ENCODE measurements at regions not wholly inside any gene's neighbourhood (a gene's known extent, or its start where the extent isn't known, plus 50 kb on each side); places are given as distances from the start of the nearest gene placed in this dataset.

DNA sequence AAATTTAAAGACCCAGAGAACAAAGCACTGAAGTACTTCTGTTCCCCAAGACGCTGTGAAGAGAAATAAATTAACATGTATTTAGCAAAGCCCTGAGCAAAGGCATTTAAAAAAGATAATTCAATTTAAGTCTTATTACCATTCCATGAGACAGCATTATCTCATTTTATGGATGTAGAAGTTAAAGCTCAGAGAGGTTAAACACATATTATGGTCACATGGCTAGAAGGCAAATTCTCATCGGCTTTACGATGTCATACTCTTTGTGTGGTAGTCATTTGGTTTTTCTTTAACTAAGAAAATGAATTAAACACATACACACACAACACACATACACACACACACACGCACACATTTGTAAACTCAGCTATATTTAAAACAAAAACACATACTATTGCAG lies 262.7 kb downstream of the HS3ST1 start:
- TF ChIP-seq, protein P1, sequence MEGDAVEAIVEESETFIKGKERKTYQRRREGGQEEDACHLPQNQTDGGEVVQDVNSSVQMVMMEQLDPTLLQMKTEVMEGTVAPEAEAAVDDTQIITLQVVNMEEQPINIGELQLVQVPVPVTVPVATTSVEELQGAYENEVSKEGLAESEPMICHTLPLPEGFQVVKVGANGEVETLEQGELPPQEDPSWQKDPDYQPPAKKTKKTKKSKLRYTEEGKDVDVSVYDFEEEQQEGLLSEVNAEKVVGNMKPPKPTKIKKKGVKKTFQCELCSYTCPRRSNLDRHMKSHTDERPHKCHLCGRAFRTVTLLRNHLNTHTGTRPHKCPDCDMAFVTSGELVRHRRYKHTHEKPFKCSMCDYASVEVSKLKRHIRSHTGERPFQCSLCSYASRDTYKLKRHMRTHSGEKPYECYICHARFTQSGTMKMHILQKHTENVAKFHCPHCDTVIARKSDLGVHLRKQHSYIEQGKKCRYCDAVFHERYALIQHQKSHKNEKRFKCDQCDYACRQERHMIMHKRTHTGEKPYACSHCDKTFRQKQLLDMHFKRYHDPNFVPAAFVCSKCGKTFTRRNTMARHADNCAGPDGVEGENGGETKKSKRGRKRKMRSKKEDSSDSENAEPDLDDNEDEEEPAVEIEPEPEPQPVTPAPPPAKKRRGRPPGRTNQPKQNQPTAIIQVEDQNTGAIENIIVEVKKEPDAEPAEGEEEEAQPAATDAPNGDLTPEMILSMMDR (conservative IDR thresholded peaks at IDR 0.05), result no peak
- no peak overlapping the region for H3K27ac ChIP-seq

DNA sequence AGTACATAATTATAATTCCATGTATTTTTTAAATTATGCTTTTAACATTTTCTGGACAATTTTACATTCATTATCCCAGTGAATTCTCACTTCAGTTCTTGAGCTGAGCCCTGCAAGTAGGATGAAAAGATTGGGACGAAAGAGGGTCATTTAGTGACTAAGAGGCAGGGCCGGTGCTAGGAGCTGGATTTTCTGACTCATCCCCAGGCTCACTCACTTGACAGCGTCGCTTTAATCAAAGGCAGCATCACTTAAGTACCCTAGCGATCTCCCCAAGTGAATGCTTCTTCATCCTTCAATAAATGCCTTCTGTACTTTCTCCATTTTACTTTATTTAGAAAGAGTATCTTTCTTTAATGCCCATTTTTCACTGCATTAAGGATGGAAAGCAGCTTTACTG lies 263.6 kb downstream of the HS3ST1 start:
- no peak overlapping the region for H3K27ac ChIP-seq
- TF ChIP-seq, protein P1 (conservative IDR thresholded peaks at IDR 0.05), result no peak

DNA sequence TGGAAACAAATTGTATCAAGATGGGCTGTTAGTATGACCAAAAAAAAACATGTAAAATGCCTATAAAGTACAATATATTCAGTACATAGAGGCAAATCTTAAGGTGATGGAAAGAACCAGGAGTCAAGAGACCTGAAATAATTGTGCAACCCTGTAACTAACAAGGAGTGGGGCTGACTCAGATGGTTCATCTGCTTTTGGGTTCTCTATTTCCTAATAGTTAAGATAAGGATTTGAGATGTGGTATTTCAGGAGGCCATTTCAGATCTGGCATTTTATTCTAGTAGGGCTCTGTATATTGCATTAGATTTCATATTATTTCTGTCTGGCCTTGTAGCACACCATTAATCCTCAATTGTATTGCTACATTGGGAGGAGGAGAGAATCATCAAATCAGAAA lies 268.4 kb downstream of the HS3ST1 start:
- TF ChIP-seq, protein P1 (conservative IDR thresholded peaks at IDR 0.05), result no peak

DNA sequence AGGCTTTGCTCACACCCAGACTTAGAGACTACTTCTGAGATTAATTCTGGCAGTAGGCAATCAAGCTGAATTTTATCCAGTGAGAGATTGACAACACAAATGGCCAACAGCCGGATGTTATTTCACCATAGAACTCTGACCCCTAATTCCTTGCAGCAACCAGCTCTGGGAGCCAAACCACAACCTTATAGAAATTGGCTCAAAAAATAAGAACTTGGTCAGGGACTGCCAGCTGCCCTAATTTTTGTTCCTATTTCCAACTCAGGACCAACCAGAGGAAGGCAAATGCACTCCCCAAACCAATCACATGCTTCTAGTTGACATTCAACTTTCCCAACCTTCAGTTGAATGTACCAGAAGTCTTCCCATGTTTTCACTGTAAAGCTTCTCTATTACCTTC lies 269.7 kb downstream of the HS3ST1 start:
- TF ChIP-seq, protein P1 (conservative IDR thresholded peaks at IDR 0.05), result no peak
- H3K27ac ChIP-seq, result no peak overlapping the region

More for the DNA sequence above, 268.4 kb downstream of the HS3ST1 start:
- no peak overlapping the region for H3K27ac ChIP-seq

DNA sequence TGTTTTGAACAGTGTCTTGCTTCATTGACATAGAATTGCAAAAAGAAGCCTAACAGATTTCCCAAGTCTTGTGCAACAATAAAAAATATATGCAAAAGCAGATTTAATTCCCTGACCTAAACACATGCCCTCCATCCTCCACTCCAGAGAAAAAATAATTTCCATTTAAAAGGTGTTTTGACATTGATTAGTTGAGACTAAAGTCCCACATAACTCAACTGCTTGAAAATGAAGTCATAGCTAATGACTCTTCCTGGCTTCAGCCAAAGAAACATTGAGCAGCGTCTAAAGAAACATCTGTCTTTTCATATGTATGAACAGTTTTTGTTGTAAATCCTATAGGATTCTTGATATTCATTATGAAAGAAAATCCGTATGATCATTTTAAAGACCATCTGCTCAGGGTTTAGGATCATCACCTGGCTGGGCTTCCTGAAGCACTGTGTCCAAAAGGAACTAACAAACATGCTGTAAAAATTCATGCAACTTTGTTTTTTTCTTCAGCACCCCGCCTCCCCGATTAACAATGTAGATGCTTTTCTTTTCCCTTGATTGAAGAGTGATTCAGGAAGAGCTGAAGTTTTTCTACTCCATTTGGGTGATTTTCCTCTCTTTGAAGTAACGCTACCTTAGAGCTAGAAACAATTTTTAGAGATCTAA lies 273.4 kb downstream of the HS3ST1 start:
- no peak overlapping the region for H3K27ac ChIP-seq
- TF ChIP-seq, protein P1 (conservative IDR thresholded peaks at IDR 0.05), result no peak

- H3K27ac ChIP-seq, result no peak overlapping the region
- TF ChIP-seq, protein P1 (conservative IDR thresholded peaks at IDR 0.05), result no peak
Observed at GRCh38 chr4:11153171-11153750, 275.4 kb downstream of the HS3ST1 start.

- TF ChIP-seq, protein P1 (conservative IDR thresholded peaks at IDR 0.05), result no peak
Observed at GRCh38 chr4:11152684-11153083, 276.0 kb downstream of the HS3ST1 start.

More at GRCh38 chr4:11152684-11153083, 276.0 kb downstream of the HS3ST1 start:
- no peak overlapping the region for H3K27ac ChIP-seq
